ENCODE measurements at regions not wholly inside any gene's neighbourhood (a gene's known extent, or its start where the extent isn't known, plus 50 kb on each side); places are given as distances from the start of the nearest gene placed in this dataset.
A peak's percentile ranks its signal among the peaks of the same experiment; 100 is the strongest.

DNA sequence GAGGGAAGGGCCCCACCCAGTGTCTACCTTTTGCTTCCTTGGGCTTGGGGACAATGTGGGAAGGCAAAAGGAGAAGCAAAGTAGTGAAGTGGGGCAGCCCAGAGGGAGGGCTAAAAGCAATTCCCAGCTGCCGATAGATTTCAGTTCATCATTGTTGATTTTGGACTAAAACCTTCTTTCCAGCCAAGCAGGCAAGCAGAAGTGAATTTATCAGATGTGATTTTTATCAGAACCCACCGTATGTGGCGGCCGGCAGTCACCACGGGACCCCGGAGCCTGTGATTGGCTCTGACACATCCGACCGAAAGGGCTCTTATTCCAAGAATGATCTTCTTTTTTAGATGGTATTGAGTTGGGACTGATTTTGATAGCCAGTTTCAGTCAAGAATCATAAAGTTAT, 559.9 kb downstream of the PSAT1 start:
- Histone ChIP-seq H3K36me3 (no peaks in the 10 kb centered on the region), H3K9me3 (no peaks in the 10 kb centered on the region), H3K27me3 (no peaks in the 10 kb centered on the region), H3K4me3 (no peak overlapping the region)
- no peak for DNase-seq

DNA sequence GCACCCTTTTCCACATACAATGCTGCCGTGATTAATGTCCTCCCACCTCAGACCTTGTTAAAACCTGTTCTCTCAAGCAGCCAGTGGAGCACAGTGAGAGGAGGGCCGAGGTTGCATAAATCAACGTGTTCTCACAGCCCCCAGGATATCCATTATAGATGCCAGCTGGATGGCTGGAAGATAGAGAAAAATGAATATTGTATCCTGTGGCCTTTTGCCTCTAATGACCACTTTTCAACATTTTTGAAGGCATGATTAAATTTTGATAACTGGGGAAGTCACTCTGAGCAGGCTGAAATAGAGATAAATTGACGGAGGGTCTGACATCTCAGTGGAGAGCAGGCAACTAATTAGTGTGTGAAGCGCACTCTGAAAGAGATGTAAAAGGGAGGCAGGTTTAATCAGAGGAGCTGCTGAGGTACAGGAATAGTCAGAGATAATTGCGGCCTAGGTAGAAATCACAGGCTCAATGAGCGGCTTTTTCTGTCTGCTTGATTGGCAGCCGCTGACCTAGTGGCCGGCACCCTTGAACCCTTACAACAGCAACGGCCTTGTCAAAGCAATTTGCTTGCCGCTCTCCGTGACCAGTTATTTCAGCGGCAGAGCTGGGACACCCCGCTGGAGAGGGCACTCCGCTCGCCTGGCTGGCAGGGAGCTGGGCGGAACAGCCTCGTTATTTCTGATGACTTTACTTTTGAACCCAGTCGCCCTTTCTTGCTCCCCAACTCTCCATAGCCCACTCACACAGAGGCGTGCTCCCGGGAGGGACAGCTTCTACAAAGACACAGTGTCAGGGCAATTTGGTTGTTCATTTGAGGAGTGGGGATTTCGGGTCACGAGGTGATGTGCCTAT, 560.7 kb downstream of the PSAT1 start:
- no peaks in the 10 kb centered on the region for H3K9me3 ChIP-seq
- H3K36me3 ChIP-seq, result no peaks in the 10 kb centered on the region
- no peaks in the 10 kb centered on the region for H3K27me3 ChIP-seq
- DNase-seq, result no peak
- no peak overlapping the region for H3K4me3 ChIP-seq

DNA sequence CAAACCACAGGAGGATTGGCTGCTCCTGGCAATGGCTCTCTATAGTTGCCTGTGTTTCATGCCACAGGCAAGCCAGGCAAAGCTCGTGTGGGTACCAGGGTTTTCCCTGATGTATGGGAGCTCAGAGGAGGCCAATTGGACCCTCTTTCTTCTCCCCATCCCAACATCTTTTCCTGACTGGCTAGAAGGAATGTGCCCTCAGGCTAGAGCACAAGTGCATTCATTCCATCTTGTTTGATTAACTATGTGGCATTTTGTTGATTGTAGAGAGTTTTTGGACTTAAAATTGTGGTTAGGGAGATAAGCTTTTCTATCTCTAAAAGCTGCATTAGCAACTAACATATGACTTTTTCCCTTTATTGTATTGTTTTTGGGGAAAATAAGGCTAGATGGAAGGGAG, 561.3 kb downstream of the PSAT1 start:
- H3K27me3 ChIP-seq, result no peaks in the 10 kb centered on the region
- no peaks in the 10 kb centered on the region for H3K36me3 ChIP-seq
- DNase-seq, result no peak
- no peaks in the 10 kb centered on the region for H3K9me3 ChIP-seq
- no peak overlapping the region for H3K4me3 ChIP-seq

DNA sequence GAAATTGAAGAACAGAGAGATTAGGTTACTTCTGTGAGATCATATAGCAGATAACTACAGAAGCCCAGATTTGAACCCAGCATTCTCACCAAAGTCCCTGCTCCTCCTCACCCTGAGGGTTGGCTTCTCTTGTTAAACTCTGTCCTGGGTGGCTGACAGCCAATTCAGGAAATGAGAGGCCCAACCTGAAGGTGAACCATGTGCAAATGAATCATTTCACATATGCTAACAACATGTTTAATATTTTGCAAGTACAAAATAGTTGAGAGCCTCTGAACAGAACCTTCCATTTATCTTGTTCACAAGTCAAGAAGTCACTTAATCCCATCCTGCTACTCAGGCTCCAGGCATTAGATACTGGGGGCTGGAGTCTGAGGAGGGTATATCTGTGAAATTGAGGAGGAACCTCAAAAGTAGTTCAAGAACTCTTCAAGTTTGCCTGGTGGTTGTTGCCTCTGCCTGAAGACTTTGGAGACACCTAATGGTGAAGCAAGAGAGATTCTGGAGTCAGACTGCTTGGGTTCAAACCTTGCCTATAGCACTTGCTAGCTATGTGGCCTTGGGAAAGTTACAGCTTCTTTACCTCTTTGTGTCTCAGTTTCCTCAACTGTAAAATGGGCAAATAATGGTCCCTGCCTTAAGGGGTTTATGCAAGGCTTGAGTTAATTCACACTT, 564.0 kb downstream of the PSAT1 start:
- Histone ChIP-seq H3K27me3 (no peaks in the 10 kb centered on the region), H3K36me3 (no peaks in the 10 kb centered on the region), H3K4me3 (no peak overlapping the region), H3K9me3 (no peaks in the 10 kb centered on the region)
- DNase-seq, result peak; percentile 11

DNA sequence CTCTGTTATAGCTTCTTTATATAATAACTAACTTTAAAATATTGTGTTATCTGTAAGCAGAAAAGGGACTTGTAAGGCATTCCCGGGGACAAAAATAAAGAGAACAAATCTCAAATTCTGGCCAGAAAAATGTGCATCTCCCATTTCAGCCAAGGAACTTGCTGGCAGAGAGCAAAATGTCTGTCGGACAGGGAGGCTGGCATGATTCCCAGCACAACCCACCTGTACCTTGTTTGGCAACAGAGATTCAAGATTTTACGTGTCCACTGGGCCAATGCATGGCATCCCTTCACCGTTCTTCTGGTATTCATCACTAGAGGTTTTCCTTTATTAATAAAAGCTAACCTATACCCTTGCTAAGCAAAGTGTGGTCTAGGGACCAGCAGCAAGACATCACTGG, 566.6 kb downstream of the PSAT1 start:
- DNase-seq, result no peak
- no peak overlapping the region for H3K4me3 ChIP-seq
- H3K9me3 ChIP-seq, result no peaks in the 10 kb centered on the region
- no peaks in the 10 kb centered on the region for H3K36me3 ChIP-seq
- no peaks in the 10 kb centered on the region for H3K27me3 ChIP-seq

DNA sequence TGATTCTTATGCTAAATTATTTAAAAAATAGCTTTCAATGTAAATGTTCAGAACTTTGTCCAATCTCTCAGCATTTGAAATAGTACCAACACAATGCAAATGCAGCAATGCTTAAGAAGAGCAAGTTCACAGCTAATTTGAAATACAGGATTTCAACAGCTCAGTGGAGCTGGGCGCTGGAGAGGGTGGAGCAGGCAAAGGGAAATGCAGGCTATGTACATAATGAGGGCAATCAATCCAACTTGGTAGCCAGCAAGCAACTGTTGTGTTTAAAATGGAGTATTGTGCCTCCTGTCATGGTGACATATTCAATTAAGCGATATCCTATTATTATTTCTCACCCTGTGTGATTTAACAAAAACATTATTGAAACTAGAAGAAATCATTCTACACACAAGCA, 568.8 kb downstream of the PSAT1 start:
- H3K9me3 ChIP-seq, result no peaks in the 10 kb centered on the region
- DNase-seq, result no peak
- no peak overlapping the region for H3K4me3 ChIP-seq
- no peaks in the 10 kb centered on the region for H3K27me3 ChIP-seq
- H3K36me3 ChIP-seq, result no peaks in the 10 kb centered on the region

DNA sequence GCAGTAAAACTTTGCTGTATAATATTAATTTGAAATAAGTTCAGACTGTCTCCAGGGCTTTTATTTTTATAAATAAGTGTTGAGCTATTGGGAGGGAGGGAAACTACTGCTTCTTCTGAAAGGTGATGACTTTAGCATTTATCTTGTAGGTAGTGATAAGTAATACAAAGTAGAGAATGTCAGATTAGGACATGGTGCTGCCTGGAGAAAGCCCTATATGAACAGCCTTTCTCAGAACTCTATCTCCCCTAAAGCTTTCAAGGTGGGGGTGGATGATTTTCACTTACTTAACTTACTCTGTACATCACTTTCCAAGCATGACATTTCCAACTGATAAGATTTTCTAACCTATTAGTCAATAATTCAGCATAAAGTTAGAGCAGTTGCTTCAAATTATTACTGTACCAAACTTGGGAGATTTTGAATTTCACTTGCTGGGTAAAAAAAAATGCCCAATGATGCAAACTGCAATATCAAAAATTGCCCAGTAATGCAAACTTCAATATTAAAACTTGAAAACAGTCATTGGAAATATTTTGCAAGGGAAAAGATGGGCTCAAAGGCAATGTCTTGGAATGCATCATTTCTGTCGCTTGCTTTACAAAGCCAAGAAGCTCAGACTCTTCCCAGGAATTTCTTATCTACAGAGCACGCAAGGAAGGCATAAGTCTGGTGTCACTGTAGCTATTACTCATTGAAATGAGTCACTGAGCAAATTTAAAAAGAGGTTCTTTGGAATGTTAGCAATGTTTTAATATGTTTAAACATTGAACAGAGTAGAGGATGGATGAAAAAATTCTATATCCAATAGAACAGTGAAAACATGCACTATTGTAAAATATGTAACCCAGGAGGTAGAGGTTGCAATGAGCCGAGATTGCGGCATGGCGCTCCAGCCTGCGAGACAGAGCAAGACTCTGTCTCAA, 569.5 kb downstream of the PSAT1 start:
- Histone ChIP-seq H3K9me3 (no peaks in the 10 kb centered on the region), H3K4me3 (no peak overlapping the region), H3K36me3 (no peaks in the 10 kb centered on the region), H3K27me3 (no peaks in the 10 kb centered on the region)
- DNase-seq, result peak; percentile 8

DNA sequence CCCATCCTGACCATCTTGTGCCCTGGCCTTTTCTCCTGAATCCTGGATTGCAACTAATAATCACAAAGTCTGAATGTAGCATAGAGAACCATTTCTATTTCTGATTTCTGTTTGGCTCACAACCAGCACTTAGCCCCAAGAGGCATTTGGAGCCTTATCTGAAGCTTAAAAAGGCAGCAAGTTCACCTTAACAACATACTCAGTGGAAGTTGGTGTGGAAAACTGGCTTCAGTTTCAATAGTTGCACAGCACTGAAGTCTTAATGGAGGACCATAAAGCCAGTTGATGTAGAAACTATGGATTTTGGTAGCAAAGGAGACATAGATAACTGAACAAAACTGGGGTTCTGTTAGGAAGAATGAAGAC, 574.1 kb downstream of the PSAT1 start:
- DNase-seq, result no peak
- H3K36me3 ChIP-seq, result no peaks in the 10 kb centered on the region
- H3K27me3 ChIP-seq, result no peaks in the 10 kb centered on the region
- no peaks in the 10 kb centered on the region for H3K9me3 ChIP-seq
- no peak overlapping the region for H3K4me3 ChIP-seq

DNA sequence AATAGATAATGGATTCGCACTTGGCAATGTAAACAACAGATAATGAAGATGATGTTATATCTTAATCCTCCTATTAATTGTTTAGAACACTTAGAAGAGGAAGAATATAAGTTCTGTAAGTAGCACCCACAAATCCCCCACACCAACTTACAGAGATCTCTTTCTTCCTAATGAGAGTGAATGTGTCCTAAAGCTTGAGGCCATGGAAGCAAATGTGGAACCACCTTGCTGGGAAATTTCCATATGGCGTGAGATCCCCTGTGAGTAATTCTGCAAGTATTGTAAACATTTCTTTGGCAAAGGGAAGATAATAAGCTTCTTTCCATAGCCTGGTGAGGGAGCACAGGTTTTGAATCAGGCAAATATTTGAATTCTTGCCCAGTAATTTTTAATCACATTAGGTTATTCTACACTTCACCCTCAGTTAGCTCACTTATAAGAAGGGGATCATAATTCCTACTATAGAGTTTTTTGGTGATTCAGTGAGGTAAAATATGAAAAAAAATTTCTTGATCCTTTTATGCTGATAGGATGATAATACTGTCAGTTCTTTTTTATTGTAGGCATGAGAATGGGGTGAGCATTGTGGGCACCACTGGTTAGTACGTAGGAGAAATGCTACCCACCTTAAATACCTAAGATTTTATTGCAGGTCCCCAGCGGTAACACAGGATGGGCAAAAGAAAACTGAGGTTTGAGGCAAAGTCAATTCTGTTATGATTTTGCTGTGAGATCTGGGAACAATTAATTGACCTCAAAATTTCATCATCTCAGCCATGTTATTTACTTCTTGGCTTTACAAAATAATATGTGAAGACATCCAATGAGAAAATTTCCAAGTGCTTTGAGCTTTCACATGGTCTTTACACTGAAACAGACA, 574.8 kb downstream of the PSAT1 start:
- no peak overlapping the region for H3K4me3 ChIP-seq
- no peaks in the 10 kb centered on the region for H3K9me3 ChIP-seq
- no peaks in the 10 kb centered on the region for H3K27me3 ChIP-seq
- DNase-seq, result peak; percentile 39
- H3K36me3 ChIP-seq, result no peaks in the 10 kb centered on the region

DNA sequence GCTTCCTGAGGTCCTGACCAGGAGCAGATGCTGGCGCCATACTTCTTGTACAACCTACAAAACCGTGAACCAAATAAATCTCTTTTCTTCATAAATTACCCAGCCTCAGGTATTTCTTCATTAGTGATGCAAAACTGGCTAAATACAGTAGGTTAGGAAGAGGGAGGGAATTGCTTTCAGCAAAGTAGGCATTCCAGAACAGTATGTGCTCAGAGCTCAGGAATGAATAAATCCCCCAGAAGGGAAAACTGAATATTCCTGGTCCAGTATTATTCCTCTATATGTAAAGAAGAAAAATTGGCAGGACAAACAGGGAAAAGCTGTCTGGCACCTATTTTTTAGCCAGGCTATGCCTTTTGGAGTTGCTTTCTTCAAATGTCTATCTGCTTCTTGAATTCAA, 577.1 kb downstream of the PSAT1 start:
- H3K27me3 ChIP-seq, result no peaks in the 10 kb centered on the region
- no peak for DNase-seq
- H3K9me3 ChIP-seq, result no peaks in the 10 kb centered on the region
- no peaks in the 10 kb centered on the region for H3K36me3 ChIP-seq
- no peak overlapping the region for H3K4me3 ChIP-seq

DNA sequence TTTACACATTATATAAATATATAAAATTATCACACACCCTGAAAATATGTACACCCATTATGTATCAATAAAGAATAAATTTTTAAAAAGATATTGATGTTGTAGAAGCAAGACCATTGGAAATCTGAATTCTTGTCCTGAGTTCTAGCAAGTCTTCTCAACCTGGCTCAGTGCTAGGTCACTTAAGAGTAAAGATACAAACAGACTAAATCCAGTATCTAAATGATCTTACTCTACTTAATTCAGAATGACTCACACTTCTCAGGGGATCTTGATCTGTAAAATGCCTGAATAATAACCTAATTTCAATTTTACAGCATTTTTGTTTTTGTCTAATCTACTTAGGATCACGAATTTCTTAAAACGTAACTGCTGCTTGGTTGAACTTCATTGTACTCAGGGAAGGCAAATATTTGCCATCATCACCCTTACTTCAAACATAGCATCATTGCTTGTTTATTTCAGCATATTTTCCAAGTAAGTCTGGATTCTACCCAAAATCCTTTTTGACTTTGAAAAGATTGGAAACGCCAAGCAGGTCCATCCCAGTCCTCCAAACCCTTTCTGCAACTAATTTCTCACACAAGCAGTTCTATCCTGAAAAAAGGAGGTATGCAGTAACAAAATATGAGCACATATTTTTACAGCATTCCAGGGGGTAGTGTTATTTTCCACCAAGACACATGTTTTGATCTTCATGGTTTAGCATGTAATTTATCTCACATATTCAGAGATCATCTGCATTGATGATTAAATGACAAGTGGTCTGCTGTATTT, 582.6 kb downstream of the PSAT1 start:
- Histone ChIP-seq H3K36me3 (no peaks in the 10 kb centered on the region), H3K4me3 (no peak overlapping the region), H3K9me3 (no peaks in the 10 kb centered on the region), H3K27me3 (no peaks in the 10 kb centered on the region)
- DNase-seq, result no peak

DNA sequence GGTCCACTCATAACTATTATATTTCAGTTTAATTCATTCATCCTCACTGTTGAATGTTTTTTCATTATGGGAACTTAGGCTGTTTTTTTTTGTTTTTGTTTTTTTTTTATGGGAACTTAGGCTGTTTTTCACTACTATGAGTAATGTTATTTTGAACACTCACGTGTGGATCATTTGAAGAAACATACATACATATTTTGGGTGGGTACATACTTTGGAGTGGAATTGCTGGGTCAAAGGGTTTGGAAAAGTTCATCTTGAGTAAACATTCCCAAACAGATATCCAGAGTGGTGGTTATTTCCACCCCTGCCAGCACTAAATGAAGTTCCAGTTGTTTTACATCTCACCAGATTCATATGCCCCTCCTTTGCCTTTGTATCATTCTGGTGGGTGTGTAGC, 584.4 kb downstream of the PSAT1 start:
- Histone ChIP-seq H3K27me3 (no peaks in the 10 kb centered on the region), H3K4me3 (no peak overlapping the region), H3K9me3 (no peaks in the 10 kb centered on the region), H3K36me3 (no peaks in the 10 kb centered on the region)
- DNase-seq, result no peak

DNA sequence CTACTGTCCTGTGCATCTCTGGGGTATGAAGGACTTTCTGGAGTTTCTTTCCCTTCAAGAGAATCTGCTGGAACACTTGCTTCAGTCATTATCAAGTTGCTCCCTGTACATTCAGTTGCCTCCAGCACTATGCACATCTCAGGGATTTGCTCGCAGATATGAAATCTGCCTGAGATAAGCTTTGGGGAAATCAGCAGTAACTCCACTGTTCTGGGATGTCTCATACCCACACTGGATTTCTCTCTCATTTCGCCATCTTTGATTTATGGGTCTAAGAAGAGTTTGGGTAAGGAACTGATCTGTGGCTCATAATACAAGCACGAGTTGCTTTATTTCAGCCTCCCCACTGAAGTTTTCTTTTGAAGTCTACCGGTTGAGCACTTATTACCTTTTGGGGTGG, 585.6 kb downstream of the PSAT1 start:
- Histone ChIP-seq H3K4me3 (no peak overlapping the region), H3K9me3 (no peaks in the 10 kb centered on the region), H3K36me3 (no peaks in the 10 kb centered on the region), H3K27me3 (no peaks in the 10 kb centered on the region)
- DNase-seq, result no peak

DNA sequence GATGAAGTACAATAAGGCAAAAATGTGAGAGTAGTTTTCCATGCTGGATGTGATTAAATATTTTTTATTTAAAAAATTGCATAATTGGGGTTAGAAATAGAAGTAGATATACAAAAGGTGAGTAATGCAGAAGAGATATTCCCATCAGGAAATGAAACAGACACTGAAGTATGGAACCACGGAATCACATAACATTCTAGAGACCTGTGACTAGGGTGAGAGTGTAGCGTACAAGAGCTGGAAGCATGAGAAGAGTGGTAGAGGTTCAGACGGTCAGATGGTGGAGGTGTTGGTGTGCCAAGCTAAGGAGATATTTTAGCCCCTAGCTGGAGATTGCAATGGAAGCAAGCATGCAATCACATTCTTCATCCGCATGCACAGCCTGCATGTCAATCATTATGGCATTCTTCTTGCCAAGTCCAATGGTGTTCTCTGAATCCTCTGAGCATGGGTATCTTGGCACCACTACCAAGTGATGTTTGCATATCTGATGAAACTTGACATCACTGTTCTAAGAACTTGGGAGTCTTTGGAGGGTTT, 587.8 kb downstream of the PSAT1 start:
- DNase-seq, result no peak
- Histone ChIP-seq H3K9me3 (no peaks in the 10 kb centered on the region), H3K4me3 (no peak overlapping the region), H3K27me3 (no peaks in the 10 kb centered on the region), H3K36me3 (no peaks in the 10 kb centered on the region)

DNA sequence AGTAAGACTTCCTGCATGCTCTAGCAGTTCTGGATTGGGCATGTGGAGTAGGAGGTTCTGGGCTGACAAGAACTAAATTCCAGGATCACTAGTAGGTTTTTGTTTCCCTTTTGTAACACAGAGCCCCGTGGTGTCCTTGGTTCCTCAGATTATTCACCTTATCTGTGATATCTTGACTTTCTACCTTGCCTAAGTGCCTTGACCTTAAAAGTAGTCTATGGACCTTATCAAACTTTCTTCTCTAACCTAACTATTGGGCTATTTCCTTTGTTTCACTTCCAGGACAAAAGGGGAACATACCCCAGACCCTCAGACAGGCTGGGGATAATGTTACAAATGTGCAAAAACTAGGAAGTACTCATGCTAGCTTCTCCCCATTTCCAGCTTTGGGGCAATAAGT, 595.3 kb downstream of the PSAT1 start:
- Histone ChIP-seq H3K9me3 (no peaks in the 10 kb centered on the region), H3K36me3 (no peaks in the 10 kb centered on the region), H3K27me3 (no peaks in the 10 kb centered on the region), H3K4me3 (no peak overlapping the region)
- DNase-seq, result no peak

DNA sequence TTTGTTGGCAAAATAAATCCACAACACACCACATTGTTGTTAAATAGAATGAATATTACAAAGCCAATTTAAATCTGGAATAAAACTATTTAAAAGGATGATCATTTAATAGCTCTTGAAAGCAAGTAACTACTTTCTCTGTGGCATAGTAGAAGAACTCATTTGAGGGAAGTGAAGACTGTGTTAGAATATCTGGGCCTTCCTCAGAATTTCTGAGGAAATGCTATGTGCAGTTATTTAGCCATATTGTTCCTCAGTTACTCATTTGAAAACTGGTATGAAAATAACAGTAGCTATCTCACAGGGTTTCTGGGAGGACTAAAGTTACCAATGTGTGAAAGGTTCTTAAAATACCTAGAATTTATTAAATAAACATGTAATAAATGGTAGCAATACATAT, 595.8 kb downstream of the PSAT1 start:
- H3K27me3 ChIP-seq, result no peaks in the 10 kb centered on the region
- no peak overlapping the region for H3K4me3 ChIP-seq
- no peaks in the 10 kb centered on the region for H3K9me3 ChIP-seq
- H3K36me3 ChIP-seq, result no peaks in the 10 kb centered on the region
- no peak for DNase-seq
